H1 (cell line): ENCODE measurements at regions not wholly inside any gene's neighbourhood (a gene's known extent, or its start where the extent isn't known, plus 50 kb on each side); places are given as distances from the start of the nearest gene placed in this dataset.

Experiments used
- CTCF ChIA-PET: fragments of 300-600 bp; sonication (Branson Sonifier 250); formaldehyde crosslinking; loops from one replicate; lab custom pipeline; 2021; ENCODE audit not compliant: partially characterized antibody; lab: Charles Lee
- POLR2A ChIA-PET: fragments of 300-600 bp; sonication (Branson Sonifier 250); formaldehyde crosslinking; loops from one replicate; lab custom pipeline; 2021; ENCODE audit warnings: inconsistent platforms; ENCODE audit not compliant: partially characterized antibody; lab: Charles Lee
- DNase-seq, 2 experiments: peaks; one replicate each; pipeline versions ENCODE4 v3.0.0 to v3.0.0-alpha.2; 2010 to 2022; ENCODE audit warnings: low spot score in 2 of 2, low read depth in 1 of 2, mixed read lengths in 1 of 2
- FAIRE-seq: peaks from 2 replicates; lab custom pipeline; 2011; peaks lifted over from hg19 to GRCh38; lab: Jason Lieb, UNC
- H2AFZ ChIP-seq: 2 replicates; pipeline ENCODE4 v1.8.1; 2012; ENCODE audit warnings: low read length, inconsistent platforms
- H2AK5ac ChIP-seq: 2 replicates; pipeline ENCODE4 v1.6.1; 2013; ENCODE audit warnings: low read depth, low read length
- H2BK120ac ChIP-seq: replicated peaks from 2 replicates; pipeline ENCODE3; 2013; ENCODE audit warnings: low read depth, low read length, inconsistent platforms
- H2BK12ac ChIP-seq: 2 replicates; pipeline ENCODE4 v1.6.1; 2013; ENCODE audit warnings: low read depth, low read length
- H2BK15ac ChIP-seq: 2 replicates; pipeline ENCODE4 v1.6.1; 2013; ENCODE audit warnings: low read length
- H2BK20ac ChIP-seq: 2 replicates; pipeline ENCODE4 v1.6.1; 2013; ENCODE audit warnings: low read length
- H2BK5ac ChIP-seq: 2 replicates; pipeline ENCODE4 v1.6.1; 2013; ENCODE audit warnings: low read depth, low read length
- H3K14ac ChIP-seq: 2 replicates; pipeline ENCODE4 v1.6.1; 2013; ENCODE audit warnings: inconsistent platforms; ENCODE audit not compliant: insufficient read length
- H3K18ac ChIP-seq: 2 replicates; pipeline ENCODE4 v1.6.1; 2013; ENCODE audit warnings: low read length; ENCODE audit errors: extremely low read depth
- H3K23ac ChIP-seq: 2 replicates; pipeline ENCODE4 v1.6.1; 2013; ENCODE audit warnings: inconsistent platforms; ENCODE audit not compliant: insufficient read length
- H3K23me2 ChIP-seq: 2 replicates; pipeline ENCODE4 v1.6.1; 2013; ENCODE audit warnings: low read depth, low read length
- H3K27ac ChIP-seq: 2 replicates; pipeline ENCODE4 v1.6.1; 2011; ENCODE audit warnings: low read depth, low read length, inconsistent platforms
- H3K27me3 ChIP-seq, 4 experiments: replicated peaks in 1 of 4; 1 replicate in 1 of 4; 2 replicates in 3 of 4; pipeline versions ENCODE4 v1.6.1 to v1.8.1; 2011 to 2013; ENCODE audit warnings: low read length in 3 of 4, mild to moderate bottlenecking in 3 of 4, inconsistent platforms in 2 of 4, mixed read lengths in 2 of 4, moderate library complexity in 1 of 4; ENCODE audit not compliant: control insufficient read depth in 3 of 4, insufficient read depth in 3 of 4; ENCODE audit errors: extremely low read depth in 1 of 4
- H3K36me3 ChIP-seq, 4 experiments: 2 replicates each; pipeline versions ENCODE4 v1.6.1 to v1.8.1; 2011 to 2013; ENCODE audit warnings: mild to moderate bottlenecking in 4 of 4, low read length in 3 of 4, moderate library complexity in 2 of 4, control low read depth in 1 of 4, inconsistent platforms in 1 of 4; ENCODE audit not compliant: insufficient read depth in 4 of 4, control insufficient read depth in 2 of 4
- H3K4ac ChIP-seq: replicated peaks from 2 replicates; pipeline ENCODE3; 2013; ENCODE audit warnings: low read length, low read depth, mixed read lengths, inconsistent platforms; ENCODE audit not compliant: insufficient read length
- H3K4me1 ChIP-seq, 4 experiments: replicated peaks in 1 of 4; 1 replicate in 1 of 4; 2 replicates in 3 of 4; pipeline versions ENCODE4 v1.6.1 to v1.8.1; 2011 to 2013; ENCODE audit warnings: low read length in 3 of 4, inconsistent platforms in 2 of 4, mixed read lengths in 1 of 4; ENCODE audit not compliant: insufficient read depth in 4 of 4, control insufficient read depth in 3 of 4
- H3K4me2 ChIP-seq, 2 experiments: 2 replicates each; pipeline versions ENCODE4 v1.6.1 to v1.8.1; 2011 to 2013; ENCODE audit warnings: low read depth in 2 of 2, low read length in 2 of 2, control low read depth in 1 of 2, inconsistent platforms in 1 of 2, mild to moderate bottlenecking in 1 of 2; ENCODE audit not compliant: insufficient read depth in 1 of 2
- H3K4me3 ChIP-seq, 4 experiments: fragments of 200-600, 300-600 bp in 1 of 4; sonication (generic), shearing (Covaris generic), sonication (Bioruptor Twin) in 1 of 4; 2 replicates each; pipeline versions ENCODE4 v1.5.1 to v1.8.1; 2011 to 2016; ENCODE audit warnings: low read length in 4 of 4, low read depth in 3 of 4, control low read depth in 2 of 4, inconsistent platforms in 2 of 4, mild to moderate bottlenecking in 2 of 4, mixed read lengths in 1 of 4, moderate library complexity in 1 of 4; ENCODE audit not compliant: insufficient read depth in 2 of 4; ENCODE audit errors: extremely low read depth in 1 of 4
- H3K56ac ChIP-seq: replicated peaks from 2 replicates; pipeline ENCODE3; 2013; ENCODE audit warnings: low read depth, mild to moderate bottlenecking, mixed read lengths, low read length, inconsistent platforms; ENCODE audit not compliant: insufficient read length
- H3K79me1 ChIP-seq: 2 replicates; pipeline ENCODE4 v1.6.1; 2013; ENCODE audit warnings: low read depth, low read length, control low read depth
- H3K79me2 ChIP-seq, 2 experiments: 2 replicates each; pipeline versions ENCODE4 v1.6.1 to v1.8.1; 2012 to 2013; ENCODE audit warnings: low read length in 2 of 2, mild to moderate bottlenecking in 2 of 2, inconsistent platforms in 1 of 2; ENCODE audit not compliant: insufficient read depth in 2 of 2, control insufficient read depth in 1 of 2
- H3K9ac ChIP-seq, 4 experiments: replicated peaks in 1 of 4; 1 replicate in 1 of 4; 2 replicates in 3 of 4; pipeline versions ENCODE4 v1.6.1 to v1.8.1; 2011 to 2013; ENCODE audit warnings: low read depth in 3 of 4, low read length in 3 of 4, control low read depth in 2 of 4, mild to moderate bottlenecking in 2 of 4, moderate library complexity in 2 of 4, inconsistent platforms in 1 of 4; ENCODE audit errors: extremely low read depth in 1 of 4
- H3K9me3 ChIP-seq, 2 experiments: 2 replicates each; pipeline versions ENCODE4 v1.6.1 to v1.8.1; 2012 to 2013; ENCODE audit warnings: mild to moderate bottlenecking in 2 of 2, moderate library complexity in 2 of 2, control low read depth in 1 of 2, inconsistent platforms in 1 of 2, low read depth in 1 of 2, low read length in 1 of 2, mixed read lengths in 1 of 2; ENCODE audit not compliant: insufficient read depth in 2 of 2
- H4K20me1 ChIP-seq, 2 experiments: replicated peaks in 1 of 2; 2 replicates each; pipeline versions ENCODE3 to v1.8.1; 2011 to 2013; ENCODE audit warnings: inconsistent platforms in 2 of 2, low read length in 2 of 2, mild to moderate bottlenecking in 1 of 2; ENCODE audit not compliant: insufficient read depth in 2 of 2, control insufficient read depth in 1 of 2
- H4K5ac ChIP-seq: 2 replicates; pipeline ENCODE4 v1.6.1; 2013; ENCODE audit warnings: low read length, low read depth, mixed read lengths, inconsistent platforms; ENCODE audit not compliant: insufficient read length
- H4K8ac ChIP-seq: 2 replicates; pipeline ENCODE4 v1.8.0; 2013; ENCODE audit warnings: mild to moderate bottlenecking, moderate library complexity, low read length, inconsistent platforms; ENCODE audit not compliant: insufficient read depth; ENCODE audit errors: extremely low read depth
- H4K91ac ChIP-seq: replicated peaks from 2 replicates; pipeline ENCODE3; 2013; ENCODE audit warnings: low read length, mixed read lengths, inconsistent platforms; ENCODE audit not compliant: insufficient read length
- ATF2 ChIP-seq: IDR thresholded peaks from 2 replicates; pipeline ENCODE4 v1.6.1; 2012; ENCODE audit warnings: low read length, inconsistent platforms
- ATF3 ChIP-seq: IDR thresholded peaks from 2 replicates; pipeline ENCODE4 v1.6.1; 2011; ENCODE audit warnings: low read depth, mild to moderate bottlenecking, low read length; ENCODE audit not compliant: insufficient read depth
- BACH1 ChIP-seq: IDR thresholded peaks from 2 replicates; pipeline ENCODE4 v1.6.1; 2012; ENCODE audit warnings: low read length, improper control_type of control experiment
- CTBP2 ChIP-seq: IDR thresholded peaks from 2 replicates; pipeline ENCODE4 v1.7.0; 2011; ENCODE audit warnings: borderline replicate concordance, mild to moderate bottlenecking, moderate library complexity, mixed read lengths, low read length; ENCODE audit not compliant: insufficient read depth, insufficient read length
- EP300 ChIP-seq, 2 experiments: IDR thresholded peaks; 1 replicate in 1 of 2; 2 replicates in 1 of 2; pipeline ENCODE4 v1.6.1; 2011 to 2012; ENCODE audit warnings: low read depth in 2 of 2, low read length in 2 of 2, mild to moderate bottlenecking in 2 of 2, borderline replicate concordance in 1 of 2, inconsistent platforms in 1 of 2, moderate library complexity in 1 of 2
- MAFK ChIP-seq: IDR thresholded peaks from 2 replicates; pipeline ENCODE4 v1.6.1; 2012; ENCODE audit warnings: low read depth, mild to moderate bottlenecking, improper control_type of control experiment, low read length
- POLR2AphosphoS5 ChIP-seq: IDR thresholded peaks from 2 replicates; pipeline ENCODE4 v1.6.1; 2011; ENCODE audit warnings: low read depth, low read length
- RXRA ChIP-seq: IDR thresholded peaks from 2 replicates; pipeline ENCODE4 v1.6.1; 2011; ENCODE audit warnings: low read depth, mild to moderate bottlenecking, low read length, moderate library complexity; ENCODE audit not compliant: insufficient read depth
- SAP30 ChIP-seq: fragments of 300-600 bp; sonication (generic); IDR thresholded peaks from 2 replicates; pipeline ENCODE4 v1.7.1; 2012; ENCODE audit warnings: low read length, moderate library complexity, mild to moderate bottlenecking, inconsistent platforms; ENCODE audit not compliant: insufficient read depth, insufficient replicate concordance
- SIRT6 ChIP-seq: IDR thresholded peaks from one replicate; pipeline ENCODE4 v1.7.1; 2012; ENCODE audit warnings: low read length, inconsistent platforms
- SUZ12 ChIP-seq: fragments of 200-600 bp; sonication (generic); IDR thresholded peaks from 2 replicates; pipeline ENCODE4 v1.6.1; 2012; ENCODE audit warnings: mild to moderate bottlenecking, inconsistent platforms, low read length, moderate library complexity, mixed read lengths
- TAF1 ChIP-seq: IDR thresholded peaks from 2 replicates; pipeline ENCODE4 v1.6.1; 2011; ENCODE audit warnings: mild to moderate bottlenecking, low read depth, low read length
- TCF12 ChIP-seq: IDR thresholded peaks from 2 replicates; pipeline ENCODE4 v1.6.1; 2011; ENCODE audit warnings: low read depth, mild to moderate bottlenecking, low read length
- WGBS, 2 experiments: shearing (Covaris generic) in 1 of 2; methylation state at CpG; one replicate each; pipeline versions ENCODE4 v1.1.6 to v1.1.7; 2013 to 2015; ENCODE audit warnings: low lambda C conversion rate in 2 of 2, mixed read lengths in 2 of 2, inconsistent platforms in 1 of 2, low coverage in 1 of 2, missing lambda C conversion rate in 1 of 2; ENCODE audit not compliant: insufficient replicate concordance in 2 of 2, insufficient coverage in 1 of 2, insufficient read length in 1 of 2; ENCODE audit errors: extremely low coverage in 1 of 2, missing lambda C conversion rate in 1 of 2; 5-methylcytosine and 5-hydroxymethylcytosine counted together

GRCh38 chr3:168495932-168496331 is 400.2 kb upstream of the GOLIM4 start:
- H3K4me2 ChIP-seq: no peak overlapping the region
- H3K56ac ChIP-seq: no peak overlapping the region
- no peaks in the 10 kb centered on the region for H3K36me3 ChIP-seq
- no peak overlapping the region for H2AK5ac ChIP-seq
- H3K18ac ChIP-seq: no peak overlapping the region
- no peak overlapping the region for H3K27ac ChIP-seq
- no peak overlapping the region for H4K91ac ChIP-seq
- H4K8ac ChIP-seq: no peak overlapping the region
- H2BK12ac ChIP-seq: no peak overlapping the region
- DNase-seq (no peak), FAIRE-seq (no peak)
- H3K27me3 ChIP-seq: no peaks in the 10 kb centered on the region
- H3K79me1 ChIP-seq: no peaks in the 10 kb centered on the region
- no peaks in the 10 kb centered on the region; the same call in 1 of the 2 replicates for H3K23me2 ChIP-seq
- H3K79me2 ChIP-seq: no peaks in the 10 kb centered on the region
- H3K4me3 ChIP-seq: no peak overlapping the region
- WGBS, 2 experiments: 92% methylated on average over 2 of the region's 2 CpGs; no CpG with 5 or more reads in 1 of the 2 experiments
- no peak overlapping the region for H3K9ac ChIP-seq
- H3K23ac ChIP-seq: no peak overlapping the region
- H2BK15ac ChIP-seq: no peak overlapping the region
- no peaks in the 10 kb centered on the region for H4K20me1 ChIP-seq
- H3K9me3 ChIP-seq: no peaks in the 10 kb centered on the region
- CTCF ChIA-PET: no interaction called here
- no peak overlapping the region for H2BK20ac ChIP-seq
- H2BK5ac ChIP-seq: no peak overlapping the region
- no peak overlapping the region for H3K14ac ChIP-seq
- no peaks in the 10 kb centered on the region for H3K4me1 ChIP-seq
- H2AFZ ChIP-seq: no peak overlapping the region
- H4K5ac ChIP-seq: no peak overlapping the region
- no peak overlapping the region for H3K4ac ChIP-seq
- POLR2A ChIA-PET: no interaction called here
- no peak overlapping the region for H2BK120ac ChIP-seq
- TF ChIP-seq ATF2: no peak
- TF ChIP-seq TCF12: no peak
- TF ChIP-seq EP300 (IDR thresholded peaks at IDR 0.05; ENCODE audit: borderline replicate concordance in 1 of 2, low read depth in 2 of 2, low read length in 2 of 2): no peak
- no peak for TF ChIP-seq SUZ12
- no peak for TF ChIP-seq CTBP2
- no peak for TF ChIP-seq MAFK
- TF ChIP-seq POLR2AphosphoS5: no peak
- no peak for TF ChIP-seq ATF3
- no peak for TF ChIP-seq TAF1
- no peak for TF ChIP-seq SAP30
- no peak for TF ChIP-seq RXRA
- TF ChIP-seq SIRT6: no peak
- TF ChIP-seq BACH1: no peak
